NCI-H748 (cell line): ENCODE measurements at regions not wholly inside any gene's neighbourhood (a gene's known extent, or its start where the extent isn't known, plus 50 kb on each side); places are given as distances from the start of the nearest gene placed in this dataset.

ENCODE experiments used
- DNase-seq: peaks from one replicate; lab custom pipeline; 2025; ENCODE audit not compliant: unreplicated experiment; lab: John Stamatoyannopoulos, UW

DNA sequence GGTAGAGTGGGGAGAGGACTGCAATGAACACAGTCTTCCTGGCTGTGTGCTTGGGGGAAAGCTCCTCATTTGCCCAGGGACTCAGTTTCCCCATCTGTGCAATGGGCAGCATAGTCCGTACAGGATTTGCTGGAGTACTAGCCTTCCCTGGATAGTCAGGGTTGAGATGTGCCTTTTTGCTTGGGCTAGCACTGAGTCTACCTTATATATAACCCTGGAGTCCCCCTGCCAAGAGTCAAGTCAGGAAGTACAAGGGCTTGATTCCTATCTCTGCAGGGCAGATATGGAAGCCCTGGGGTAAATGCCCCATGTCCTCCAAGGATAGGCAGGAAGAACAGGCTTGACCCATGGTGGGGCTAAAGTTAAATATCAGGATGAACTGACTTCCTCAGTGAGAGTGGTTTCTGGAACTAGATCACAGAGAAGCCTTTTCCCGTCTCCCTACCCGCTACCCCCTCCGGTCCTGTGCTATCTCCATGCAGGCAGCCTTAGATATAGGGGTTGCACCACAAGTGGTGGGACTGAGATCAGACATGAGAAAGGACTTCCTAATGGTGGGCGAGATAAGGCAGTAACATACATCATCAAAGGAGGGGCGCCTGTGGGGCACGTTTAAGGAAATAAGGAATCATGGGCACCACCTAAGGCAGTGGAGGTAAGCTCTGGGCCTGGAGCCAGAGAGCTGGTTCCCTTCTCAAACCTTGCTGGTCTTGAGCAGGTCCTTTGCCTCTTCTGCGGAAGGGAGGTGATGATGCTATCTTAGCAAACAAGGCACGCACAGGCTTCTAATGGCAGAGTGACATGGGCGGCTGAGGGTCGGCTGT lies 157.9 kb downstream of the MRPL14 start:
- DNase-seq: no peak

- no peak for DNase-seq
These were observed 158.9 kb downstream of the MRPL14 start for GRCh38 chr6:43968110-43968965.

GRCh38 chr6:43967719-43968091 lies 159.5 kb downstream of the MRPL14 start:
- DNase-seq: no peak

DNA sequence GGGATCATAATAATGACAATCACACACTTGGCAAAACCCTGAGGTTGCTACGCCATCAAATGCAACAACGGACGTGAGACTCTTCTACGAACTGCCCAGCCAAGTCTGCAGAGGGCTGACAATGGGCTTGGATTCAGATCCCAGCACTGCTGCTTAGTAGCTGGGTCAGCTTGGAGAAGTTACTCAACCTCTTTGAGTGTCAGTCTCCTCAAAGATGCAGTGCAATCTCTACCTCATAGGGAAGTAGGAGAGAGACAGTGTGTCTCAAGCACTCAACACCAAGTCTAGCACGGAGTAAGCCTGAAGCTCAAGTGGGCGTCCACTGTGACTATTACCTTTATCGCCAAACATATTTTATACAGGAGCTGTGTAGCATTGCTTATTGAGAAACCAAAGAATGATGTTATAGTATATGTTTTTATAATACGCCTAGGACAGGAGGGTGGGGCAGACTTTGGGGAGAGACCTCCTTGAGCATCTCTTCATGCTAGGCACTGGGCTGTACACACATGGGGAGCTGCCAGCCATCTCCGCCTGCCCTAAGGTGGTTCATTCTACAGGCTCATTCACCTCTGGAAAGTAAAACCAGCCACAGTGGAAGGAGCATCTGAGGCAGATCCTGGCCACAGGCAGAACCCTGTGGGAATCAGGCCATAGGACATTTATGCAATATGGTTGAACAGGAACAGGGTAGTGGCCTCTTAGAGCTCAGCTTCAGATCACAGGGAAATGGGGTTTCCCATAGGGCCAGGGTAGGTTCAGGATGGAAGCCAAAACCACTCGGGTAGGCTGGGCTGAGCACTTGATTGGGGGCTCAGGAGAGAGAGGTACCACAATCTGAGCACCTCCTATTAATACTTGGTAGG lies 160.2 kb downstream of the MRPL14 start:
- DNase-seq: no peak

- DNase-seq: no peak
These were observed 160.9 kb downstream of the MRPL14 start for GRCh38 chr6:43966374-43966658.

GRCh38 chr6:43965628-43966373 lies 161.5 kb downstream of the MRPL14 start:
- no peak for DNase-seq

GRCh38 chr6:43964659-43965570 lies 162.3 kb downstream of the MRPL14 start:
- DNase-seq: no peak

GRCh38 chr6:43963877-43964658 lies 163.2 kb downstream of the MRPL14 start:
- DNase-seq: no peak

- no peak for DNase-seq
These were observed 164.0 kb downstream of the MRPL14 start for GRCh38 chr6:43963203-43963602.

DNA sequence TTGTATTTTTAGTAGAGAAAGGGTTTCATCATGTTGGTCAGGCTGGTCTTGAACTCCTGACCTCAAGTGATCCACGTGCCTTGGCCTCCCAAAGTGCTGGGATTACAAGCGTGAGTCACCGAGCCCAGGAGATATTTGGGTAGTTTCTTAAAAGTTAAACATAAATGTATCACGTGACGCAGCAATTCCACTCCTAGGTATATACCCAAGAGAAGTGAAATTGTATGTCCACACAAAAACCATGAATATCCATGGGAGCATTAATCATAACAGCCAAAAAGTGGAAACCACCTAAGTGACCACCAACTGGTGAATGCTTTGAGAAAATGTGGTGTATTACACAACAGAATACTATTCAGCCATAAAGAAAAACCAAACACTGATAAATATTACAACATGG lies 164.8 kb downstream of the MRPL14 start:
- no peak for DNase-seq

- DNase-seq: no peak
These were observed 170.0 kb downstream of the MRPL14 start for GRCh38 chr6:43957273-43957672.

DNA sequence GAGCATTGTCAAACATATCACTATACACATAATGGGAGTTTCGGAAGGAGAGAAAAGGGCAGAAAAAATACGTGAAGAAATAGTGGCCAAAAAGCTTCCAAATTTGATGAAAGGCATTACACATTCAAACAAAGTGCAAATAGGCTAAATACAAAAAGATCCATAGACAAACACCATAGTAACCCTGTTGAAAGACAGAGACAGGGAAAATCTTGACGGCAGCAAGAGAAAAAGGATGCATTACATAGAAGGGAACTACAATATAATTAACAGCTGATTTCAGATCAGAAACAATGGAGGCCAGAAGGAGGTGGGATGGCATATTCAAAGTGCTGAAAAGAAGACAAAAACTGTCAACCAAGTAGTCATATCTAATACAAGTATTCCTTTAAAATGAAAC lies 170.8 kb downstream of the MRPL14 start:
- no peak for DNase-seq

GRCh38 chr6:43954311-43955131 lies 172.7 kb downstream of the MRPL14 start:
- DNase-seq: no peak

GRCh38 chr6:43953794-43954310 lies 173.4 kb downstream of the MRPL14 start:
- DNase-seq: no peak

- DNase-seq: no peak
These were observed 174.0 kb downstream of the MRPL14 start for GRCh38 chr6:43953256-43953655.

DNA sequence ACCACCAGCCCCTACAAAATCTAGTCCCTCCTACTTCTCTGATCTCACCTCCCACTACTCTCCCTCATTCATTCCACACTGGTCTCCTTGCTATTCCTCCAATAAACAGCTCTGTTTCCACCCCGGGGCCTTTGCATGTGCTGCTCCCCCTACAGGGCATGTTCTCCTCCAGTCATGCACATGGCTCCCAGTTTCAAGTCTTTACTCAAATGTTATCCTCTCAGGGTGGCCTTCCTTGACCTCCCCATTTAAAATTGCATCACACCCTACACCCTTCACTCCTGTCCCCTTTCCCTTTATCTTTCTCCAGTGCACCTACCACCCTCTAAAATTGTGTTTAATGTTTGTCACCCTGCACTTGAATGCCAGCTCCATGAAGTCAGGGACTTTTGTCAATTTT lies 174.5 kb downstream of the MRPL14 start:
- DNase-seq: no peak

- no peak for DNase-seq
These were observed 175.2 kb downstream of the MRPL14 start for GRCh38 chr6:43951756-43952675.
